Gastrocnemius medialis (tissue), 4 donors: ENCODE measurements at regions not wholly inside any gene's neighbourhood (a gene's known extent, or its start where the extent isn't known, plus 50 kb on each side); places are given as distances from the start of the nearest gene placed in this dataset.

Experiments used
- ATAC-seq, 2 donors: fragments of 150-250 bp; one replicate each; pipeline ENCODE4 v1.9.1; 2016
- DNase-seq, 2 donors: peaks; one replicate each; pipeline ENCODE4 v3.0.0-alpha.2; 2019
- H3K27ac ChIP-seq, 4 donors: fragments of 200-600 bp; sonication (generic); 1 replicate in 1 of 4; 2 replicates in 3 of 4; pipeline ENCODE4 v1.5.1; 2016 to 2018; ENCODE audit warnings: mild to moderate bottlenecking in 2 of 4, moderate library complexity in 1 of 4
- H3K27me3 ChIP-seq, 3 donors: fragments of 200-600 bp; sonication (generic) in 2 of 3; 1 replicate in 1 of 3; 2 replicates in 2 of 3; pipeline versions ENCODE4 v1.5.1 to v1.6.0; 2016 to 2019; ENCODE audit warnings: mild to moderate bottlenecking in 1 of 3, moderate library complexity in 1 of 3
- H3K36me3 ChIP-seq, 2 donors: fragments of 200-600 bp; sonication (generic) in 1 of 2; one replicate each; pipeline ENCODE4 v1.5.1; 2017 to 2018
- H3K4me1 ChIP-seq, 2 donors: fragments of 200-600 bp; sonication (generic) in 1 of 2; one replicate each; pipeline ENCODE4 v1.5.1; 2016 to 2017; ENCODE audit warnings: mild to moderate bottlenecking in 2 of 2
- H3K4me3 ChIP-seq, 4 donors: fragments of 200-600 bp; sonication (generic) in 3 of 4; 1 replicate in 1 of 4; 2 replicates in 3 of 4; pipeline ENCODE4 v1.5.1; 2016 to 2019; ENCODE audit warnings: mild to moderate bottlenecking in 2 of 4
- H3K9me3 ChIP-seq, 3 donors: fragments of 200-600 bp; sonication (generic) in 2 of 3; 1 replicate in 1 of 3; 2 replicates in 2 of 3; pipeline ENCODE4 v1.5.1; 2016 to 2019
- CTCF ChIP-seq, 5 experiments: fragments of 450-650 bp in 3 of 5; fragments of 200-600 bp in 2 of 5; sonication (generic) in 2 of 5; IDR thresholded peaks in 4 of 5; conservative IDR thresholded peaks in 1 of 5; 1 replicate in 4 of 5; 2 replicates in 1 of 5; pipeline ENCODE4 v1.5.1; 2016 to 2019; ENCODE audit warnings: antibody characterized with exemption in 5 of 5, mild to moderate bottlenecking in 3 of 5, moderate library complexity in 3 of 5
- POLR2A ChIP-seq, 2 donors: fragments of 450-650 bp; IDR thresholded peaks; one replicate each; pipeline ENCODE4 v1.6.1; 2017; ENCODE audit warnings: antibody characterized with exemption in 2 of 2, mild to moderate bottlenecking in 2 of 2, moderate library complexity in 2 of 2
- in situ Hi-C, 4 donors: fragments of 200-750 bp; cut with MboI; loops; one replicate each; pipeline versions ENCODE4 v1.15.0 to v1.8.0; 2017; ENCODE audit warnings: low sequenced_read_pairs in 4 of 4
- intact Hi-C: fragments of 100-400 bp; cut with DNase I; formaldehyde crosslinking; loops from one replicate; pipeline ENCODE4 v1.15.1; 2023; ENCODE audit warnings: low total_unique reads

GRCh38 chr10:63917363-63917762, 396.2 kb downstream of the REEP3 start:
- H3K27ac ChIP-seq: no peak overlapping the region
- DNase-seq: no peak
- no peak overlapping the region for H3K4me3 ChIP-seq
- ATAC-seq: no peak
- no peaks in the 10 kb centered on the region for H3K36me3 ChIP-seq
- H3K4me1 ChIP-seq: no peaks in the 10 kb centered on the region
- no peaks in the 10 kb centered on the region for H3K9me3 ChIP-seq
- in situ Hi-C loops (no loop called here), intact Hi-C loops (no loop called here)
- H3K27me3 ChIP-seq: no peaks in the 10 kb centered on the region
- TF ChIP-seq CTCF (IDR thresholded peaks at IDR 0.05 in 4 of 5, conservative IDR thresholded peaks at IDR 0.05 in 1 of 5): no peak
- TF ChIP-seq POLR2A (IDR thresholded peaks at IDR 0.05): no peak

- TF ChIP-seq POLR2A (IDR thresholded peaks at IDR 0.05) (no peak), CTCF (IDR thresholded peaks at IDR 0.05 in 4 of 5, conservative IDR thresholded peaks at IDR 0.05 in 1 of 5) (no peak)
- Histone ChIP-seq H3K27me3 (no peaks in the 10 kb centered on the region), H3K4me1 (no peaks in the 10 kb centered on the region), H3K27ac (no peak overlapping the region), H3K4me3 (no peak overlapping the region), H3K9me3 (no peaks in the 10 kb centered on the region), H3K36me3 (no peaks in the 10 kb centered on the region)
- in situ Hi-C loops (no loop called here), intact Hi-C loops (no loop called here)
- DNase-seq: no peak
- ATAC-seq: no peak
These were observed 398.5 kb downstream of the REEP3 start for GRCh38 chr10:63919575-63920279.

- no peak for ATAC-seq
- no peak for TF ChIP-seq POLR2A (IDR thresholded peaks at IDR 0.05)
- TF ChIP-seq CTCF (IDR thresholded peaks at IDR 0.05 in 4 of 5, conservative IDR thresholded peaks at IDR 0.05 in 1 of 5): no peak
- in situ Hi-C loops: no loop called here
These were observed 399.7 kb downstream of the REEP3 start for GRCh38 chr10:63920926-63921325.

GRCh38 chr10:63921908-63922467, 400.8 kb downstream of the REEP3 start:
- Histone ChIP-seq H3K36me3 (no peaks in the 10 kb centered on the region), H3K9me3 (no peaks in the 10 kb centered on the region), H3K27me3 (no peaks in the 10 kb centered on the region), H3K27ac (no peak overlapping the region), H3K4me3 (no peak overlapping the region), H3K4me1 (no peaks in the 10 kb centered on the region)
- no peak for TF ChIP-seq CTCF (IDR thresholded peaks at IDR 0.05 in 4 of 5, conservative IDR thresholded peaks at IDR 0.05 in 1 of 5)
- TF ChIP-seq POLR2A (IDR thresholded peaks at IDR 0.05): no peak
- intact Hi-C loops (no loop called here), in situ Hi-C loops (no loop called here)
- ATAC-seq: no peak
- DNase-seq: no peak

More at GRCh38 chr10:63920926-63921325, 399.7 kb downstream of the REEP3 start:
- no peaks in the 10 kb centered on the region for H3K9me3 ChIP-seq
- no peaks in the 10 kb centered on the region for H3K36me3 ChIP-seq
- DNase-seq: no peak
- no peak overlapping the region for H3K27ac ChIP-seq
- no peaks in the 10 kb centered on the region for H3K27me3 ChIP-seq
- intact Hi-C loops: no loop called here
- H3K4me1 ChIP-seq: no peaks in the 10 kb centered on the region
- H3K4me3 ChIP-seq: no peak overlapping the region
